Sigmoid colon (tissue), 6 donors: ENCODE measurements at regions not wholly inside any gene's neighbourhood (a gene's known extent, or its start where the extent isn't known, plus 50 kb on each side); places are given as distances from the start of the nearest gene placed in this dataset.

Experiments
- DNase-seq: peaks from one replicate; pipeline ENCODE4 v3.0.0-alpha.2; 2019
- H3K27ac ChIP-seq, 4 donors: fragments of 200-600 bp; sonication (generic); one replicate each; pipeline ENCODE4 v1.5.1; 2016 to 2019; ENCODE audit warnings: mild to moderate bottlenecking in 1 of 4
- H3K27me3 ChIP-seq, 3 donors: fragments of 200-600 bp; sonication (generic); one replicate each; pipeline ENCODE4 v1.5.1; 2019; ENCODE audit warnings: mild to moderate bottlenecking in 1 of 3
- H3K36me3 ChIP-seq, 4 donors: fragments of 200-600 bp; sonication (generic); one replicate each; pipeline ENCODE4 v1.5.1; 2016 to 2019
- H3K4me1 ChIP-seq, 4 donors: fragments of 200-600 bp; sonication (generic); one replicate each; pipeline ENCODE4 v1.5.1; 2017 to 2019
- H3K4me3 ChIP-seq, 4 donors: fragments of 200-600 bp; sonication (generic); one replicate each; pipeline ENCODE4 v1.5.1; 2017 to 2019; ENCODE audit warnings: mild to moderate bottlenecking in 2 of 4, moderate library complexity in 1 of 4
- H3K9me3 ChIP-seq, 4 donors: fragments of 200-600 bp in 3 of 4; sonication (generic) in 3 of 4; one replicate each; pipeline versions ENCODE4 v1.5.1 to v1.6.1; 2013 to 2019
- EP300 ChIP-seq, 4 donors: sonication (generic); formaldehyde crosslinking; IDR thresholded peaks; one replicate each; pipeline ENCODE4 v1.6.1; 2017; ENCODE audit warnings: antibody characterized with exemption in 4 of 4
- POLR2A ChIP-seq, 2 donors: fragments of 450-650 bp; IDR thresholded peaks; one replicate each; pipeline ENCODE4 v1.6.1; 2016; ENCODE audit warnings: antibody characterized with exemption in 2 of 2, mild to moderate bottlenecking in 2 of 2, moderate library complexity in 2 of 2
- POLR2AphosphoS5 ChIP-seq, 4 donors: sonication (generic); formaldehyde crosslinking; IDR thresholded peaks; one replicate each; pipeline ENCODE4 v1.6.1; 2017; ENCODE audit warnings: antibody characterized with exemption in 4 of 4
- WGBS, 2 donors: extraction: QIAGEN DNeasy Blood & Tissue Kit; methylation state at CpG; one replicate each; pipeline ENCODE4 v1.1.7; 2013; 5-methylcytosine and 5-hydroxymethylcytosine counted together
- intact Hi-C: fragments of 100-400 bp; cut with DNase I; formaldehyde crosslinking; loops from one replicate; pipeline ENCODE4 v1.15.1; 2023
- TF ChIP-seq, protein P1 (sequence below), 4 experiments: fragments of 450-650 bp in 3 of 4; fragments of 200-600 bp in 1 of 4; IDR thresholded peaks; one replicate each; pipeline ENCODE4 v1.5.1; 2016 to 2019; ENCODE audit warnings: antibody characterized with exemption in 4 of 4, mild to moderate bottlenecking in 3 of 4, moderate library complexity in 2 of 4
- donor health status: healthy with polysubstance abuse.
- donor health status: healthy.

DNA sequence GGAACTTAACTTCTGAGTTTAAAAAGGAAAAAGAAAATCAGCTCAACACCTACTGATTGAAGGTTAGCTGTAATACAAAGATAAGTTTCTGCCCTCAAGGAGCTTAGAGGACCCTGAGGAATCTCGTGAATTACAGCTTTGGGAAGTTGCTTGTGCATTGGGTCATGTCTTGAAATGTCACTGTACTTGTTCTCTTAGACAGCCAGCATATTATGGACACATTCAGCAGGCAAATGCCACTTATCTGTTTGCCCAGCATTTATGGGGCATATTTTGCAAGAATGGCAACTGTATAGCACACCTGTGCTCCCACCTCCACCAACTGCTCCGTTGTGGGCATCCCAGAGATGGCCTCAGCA lies 263.6 kb upstream of the CRY1 start:
- Histone ChIP-seq H3K36me3 (no peaks in the 10 kb centered on the region), H3K4me3 (no peak overlapping the region), H3K27me3 (no peaks in the 10 kb centered on the region), H3K27ac (no peak overlapping the region), H3K9me3 (no peaks in the 10 kb centered on the region), H3K4me1 (peaks cover 0 to 26% (median 2%) of the 10 kb centered on the region in 4 donors)
- no peak for TF ChIP-seq POLR2A (IDR thresholded peaks at IDR 0.05)
- DNase-seq, result no peak
- intact Hi-C loops, result no loop called here
- WGBS, 2 donors, result 25 to 68% methylated on average over 2 of the region's 2 CpGs

DNA sequence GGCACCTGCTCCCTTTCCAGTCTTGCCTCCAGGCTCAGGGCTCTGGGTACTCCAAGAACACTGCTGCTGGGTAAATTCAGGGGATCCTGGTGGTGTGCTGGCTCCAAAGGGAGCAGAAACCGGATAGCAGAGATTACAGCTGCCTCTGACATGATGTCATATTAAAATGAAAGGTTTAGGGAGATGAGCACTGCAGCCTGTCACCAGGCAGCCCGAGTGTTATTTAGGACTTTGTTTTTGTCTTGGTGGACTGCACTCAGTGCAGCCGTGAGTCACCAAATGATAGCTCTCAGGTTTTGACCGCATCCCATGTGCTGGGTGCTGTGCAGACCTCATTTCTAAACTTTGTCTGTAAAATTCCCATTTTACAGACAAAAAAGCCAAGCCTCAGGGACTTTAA lies 266.0 kb upstream of the CRY1 start:
- TF ChIP-seq, protein P1, sequence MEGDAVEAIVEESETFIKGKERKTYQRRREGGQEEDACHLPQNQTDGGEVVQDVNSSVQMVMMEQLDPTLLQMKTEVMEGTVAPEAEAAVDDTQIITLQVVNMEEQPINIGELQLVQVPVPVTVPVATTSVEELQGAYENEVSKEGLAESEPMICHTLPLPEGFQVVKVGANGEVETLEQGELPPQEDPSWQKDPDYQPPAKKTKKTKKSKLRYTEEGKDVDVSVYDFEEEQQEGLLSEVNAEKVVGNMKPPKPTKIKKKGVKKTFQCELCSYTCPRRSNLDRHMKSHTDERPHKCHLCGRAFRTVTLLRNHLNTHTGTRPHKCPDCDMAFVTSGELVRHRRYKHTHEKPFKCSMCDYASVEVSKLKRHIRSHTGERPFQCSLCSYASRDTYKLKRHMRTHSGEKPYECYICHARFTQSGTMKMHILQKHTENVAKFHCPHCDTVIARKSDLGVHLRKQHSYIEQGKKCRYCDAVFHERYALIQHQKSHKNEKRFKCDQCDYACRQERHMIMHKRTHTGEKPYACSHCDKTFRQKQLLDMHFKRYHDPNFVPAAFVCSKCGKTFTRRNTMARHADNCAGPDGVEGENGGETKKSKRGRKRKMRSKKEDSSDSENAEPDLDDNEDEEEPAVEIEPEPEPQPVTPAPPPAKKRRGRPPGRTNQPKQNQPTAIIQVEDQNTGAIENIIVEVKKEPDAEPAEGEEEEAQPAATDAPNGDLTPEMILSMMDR (IDR thresholded peaks at IDR 0.05), result no peak
- TF ChIP-seq EP300 (IDR thresholded peaks at IDR 0.05), result no peak
- TF ChIP-seq POLR2AphosphoS5 (IDR thresholded peaks at IDR 0.05), result no peak
- TF ChIP-seq POLR2A (IDR thresholded peaks at IDR 0.05), result no peak
- DNase-seq, result no peak
- Histone ChIP-seq H3K27ac (no peak overlapping the region), H3K27me3 (no peaks in the 10 kb centered on the region), H3K4me3 (no peak overlapping the region), H3K4me1 (peaks cover 0 to 26% (median 2%) of the 10 kb centered on the region in 4 donors), H3K36me3 (no peaks in the 10 kb centered on the region), H3K9me3 (no peaks in the 10 kb centered on the region)
- intact Hi-C loops, result no loop called here
- 61 to 71% methylated on average over 4 of the region's 4 CpGs for WGBS, 2 donors

DNA sequence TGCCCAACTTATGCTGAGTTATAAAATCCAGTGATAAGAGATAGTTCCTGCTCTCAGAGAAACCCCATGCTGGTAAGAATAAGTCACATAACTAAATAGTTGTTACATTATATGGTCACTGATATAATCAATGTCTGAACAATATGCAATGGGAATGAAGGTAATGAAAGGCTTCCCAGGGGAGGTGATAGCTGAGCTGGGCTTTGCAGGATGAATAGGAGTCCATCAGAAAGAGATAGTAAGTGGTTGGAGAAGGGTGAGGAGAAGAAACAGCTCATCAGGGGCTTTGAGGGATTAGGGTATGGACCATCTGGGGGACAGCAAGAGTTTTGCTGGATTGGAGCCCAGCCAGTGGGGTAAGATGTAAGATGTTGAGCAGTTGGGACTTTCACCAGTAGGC lies 266.7 kb upstream of the CRY1 start:
- no peak overlapping the region for H3K4me3 ChIP-seq
- intact Hi-C loops, result no loop called here
- H3K27ac ChIP-seq, result no peak overlapping the region
- no peaks in the 10 kb centered on the region for H3K36me3 ChIP-seq
- H3K9me3 ChIP-seq, result no peaks in the 10 kb centered on the region
- H3K27me3 ChIP-seq, result no peaks in the 10 kb centered on the region
- TF ChIP-seq, protein P1 (IDR thresholded peaks at IDR 0.05), result no peak
- TF ChIP-seq EP300 (IDR thresholded peaks at IDR 0.05) (no peak), POLR2A (IDR thresholded peaks at IDR 0.05) (no peak), POLR2AphosphoS5 (IDR thresholded peaks at IDR 0.05) (no peak)
- peaks cover 0 to 24% (median 2%) of the 10 kb centered on the region in 4 donors for H3K4me1 ChIP-seq
- DNase-seq, result no peak

DNA sequence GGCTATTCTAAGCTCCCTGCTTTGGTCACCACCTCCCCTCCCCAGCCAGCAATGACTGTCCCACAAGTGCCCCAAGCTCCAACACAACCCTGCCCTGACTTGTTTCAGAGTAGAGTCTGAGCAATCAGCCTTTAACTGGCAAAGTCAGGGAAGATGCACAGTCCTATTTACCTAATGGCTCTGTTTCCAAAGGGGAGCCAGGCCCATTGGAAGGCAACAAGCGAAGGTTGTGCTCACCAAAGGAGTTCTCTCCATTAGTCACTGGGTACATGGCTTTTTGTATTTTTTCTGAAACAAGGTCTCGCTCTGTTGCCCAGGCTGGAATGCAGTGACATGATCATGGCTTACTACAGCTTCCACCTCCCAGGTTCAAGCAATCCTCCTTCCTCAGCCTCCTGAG lies 267.1 kb upstream of the CRY1 start:
- Histone ChIP-seq H3K27ac (no peak overlapping the region), H3K4me1 (peaks cover 0 to 20% (median 2%) of the 10 kb centered on the region in 4 donors), H3K36me3 (no peaks in the 10 kb centered on the region), H3K9me3 (no peaks in the 10 kb centered on the region), H3K4me3 (no peak overlapping the region), H3K27me3 (no peaks in the 10 kb centered on the region)
- no peak for DNase-seq
- WGBS, 2 donors, result 92% methylated on average over 2 of the region's 2 CpGs
- TF ChIP-seq, protein P1 (IDR thresholded peaks at IDR 0.05), result no peak
- TF ChIP-seq POLR2AphosphoS5 (IDR thresholded peaks at IDR 0.05), result no peak
- no peak for TF ChIP-seq EP300 (IDR thresholded peaks at IDR 0.05)
- TF ChIP-seq POLR2A (IDR thresholded peaks at IDR 0.05), result no peak
- intact Hi-C loops, result no loop called here

DNA sequence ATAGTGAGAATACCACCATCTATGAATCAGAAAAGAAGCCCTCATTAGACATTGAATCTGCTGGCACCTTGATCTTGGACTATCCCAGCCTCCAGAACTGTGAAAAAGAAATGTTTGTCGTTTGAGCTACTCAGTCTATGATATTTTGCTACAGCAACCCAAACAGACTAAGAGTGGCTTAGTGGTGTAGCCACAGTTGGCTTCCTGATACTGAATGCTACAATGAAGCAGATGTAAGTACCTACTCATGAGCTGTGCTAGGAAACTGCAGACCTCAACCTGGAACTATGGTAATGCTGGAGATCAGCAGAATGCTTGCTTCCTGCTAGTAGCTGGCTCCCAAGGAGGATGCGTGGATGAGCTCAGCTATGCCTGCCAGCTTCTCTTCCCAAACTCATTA lies 268.6 kb upstream of the CRY1 start:
- H3K36me3 ChIP-seq, result no peaks in the 10 kb centered on the region
- no peak for TF ChIP-seq EP300 (IDR thresholded peaks at IDR 0.05)
- H3K27ac ChIP-seq, result no peak overlapping the region
- no peaks in the 10 kb centered on the region for H3K9me3 ChIP-seq
- 86 to 87% methylated on average over 2 of the region's 2 CpGs for WGBS, 2 donors
- no peaks in the 10 kb centered on the region for H3K27me3 ChIP-seq
- peaks cover 0 to 9% (median 0%) of the 10 kb centered on the region in 4 donors for H3K4me1 ChIP-seq
- no peak overlapping the region for H3K4me3 ChIP-seq
- no peak for DNase-seq
- intact Hi-C loops, result no loop called here

DNA sequence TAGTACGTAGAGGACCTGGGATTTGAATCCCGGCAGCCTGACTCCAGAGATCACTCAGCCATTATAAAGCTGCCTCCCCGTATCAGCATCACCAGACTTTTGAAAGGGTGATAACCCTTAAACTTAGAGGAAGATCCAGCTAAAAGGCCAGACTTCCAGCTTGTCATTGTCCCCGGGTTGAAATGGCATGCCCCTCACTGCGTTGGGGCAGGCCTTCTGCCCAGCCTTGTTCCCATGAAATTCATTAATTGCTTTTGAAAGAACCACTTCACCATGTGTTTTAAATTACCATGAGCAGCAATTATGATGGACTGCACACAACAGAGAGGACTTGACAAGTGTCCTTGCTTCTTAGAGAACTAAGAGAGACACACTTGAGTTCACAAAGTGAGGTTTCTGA lies 269.6 kb upstream of the CRY1 start:
- intact Hi-C loops, result no loop called here
- 91 to 93% methylated on average over 5 of the region's 5 CpGs for WGBS, 2 donors
- no peak for DNase-seq
- Histone ChIP-seq H3K36me3 (no peaks in the 10 kb centered on the region), H3K4me3 (no peak overlapping the region), H3K27me3 (no peaks in the 10 kb centered on the region), H3K27ac (no peak overlapping the region), H3K9me3 (no peaks in the 10 kb centered on the region), H3K4me1 (peaks cover 0 to 9% (median 0%) of the 10 kb centered on the region in 4 donors)
- TF ChIP-seq EP300 (IDR thresholded peaks at IDR 0.05) (no peak), POLR2AphosphoS5 (IDR thresholded peaks at IDR 0.05) (no peak), POLR2A (IDR thresholded peaks at IDR 0.05) (no peak)
- TF ChIP-seq, protein P1 (IDR thresholded peaks at IDR 0.05), result no peak
